Non-pigmented ciliary epithelial cell (primary cell): ENCODE measurements at regions not wholly inside any gene's neighbourhood (a gene's known extent, or its start where the extent isn't known, plus 50 kb on each side); places are given as distances from the start of the nearest gene placed in this dataset.
"Not testable (repeated sequence)": the region's sequence is repeated elsewhere in the genome, so short reads cannot be mapped to it uniquely, and the experiment has no call there.

ENCODE experiments used
- DNase-seq: peaks from one replicate; pipeline ENCODE4 v3.0.0-alpha.2; 2010; ENCODE audit warnings: low read depth

DNA sequence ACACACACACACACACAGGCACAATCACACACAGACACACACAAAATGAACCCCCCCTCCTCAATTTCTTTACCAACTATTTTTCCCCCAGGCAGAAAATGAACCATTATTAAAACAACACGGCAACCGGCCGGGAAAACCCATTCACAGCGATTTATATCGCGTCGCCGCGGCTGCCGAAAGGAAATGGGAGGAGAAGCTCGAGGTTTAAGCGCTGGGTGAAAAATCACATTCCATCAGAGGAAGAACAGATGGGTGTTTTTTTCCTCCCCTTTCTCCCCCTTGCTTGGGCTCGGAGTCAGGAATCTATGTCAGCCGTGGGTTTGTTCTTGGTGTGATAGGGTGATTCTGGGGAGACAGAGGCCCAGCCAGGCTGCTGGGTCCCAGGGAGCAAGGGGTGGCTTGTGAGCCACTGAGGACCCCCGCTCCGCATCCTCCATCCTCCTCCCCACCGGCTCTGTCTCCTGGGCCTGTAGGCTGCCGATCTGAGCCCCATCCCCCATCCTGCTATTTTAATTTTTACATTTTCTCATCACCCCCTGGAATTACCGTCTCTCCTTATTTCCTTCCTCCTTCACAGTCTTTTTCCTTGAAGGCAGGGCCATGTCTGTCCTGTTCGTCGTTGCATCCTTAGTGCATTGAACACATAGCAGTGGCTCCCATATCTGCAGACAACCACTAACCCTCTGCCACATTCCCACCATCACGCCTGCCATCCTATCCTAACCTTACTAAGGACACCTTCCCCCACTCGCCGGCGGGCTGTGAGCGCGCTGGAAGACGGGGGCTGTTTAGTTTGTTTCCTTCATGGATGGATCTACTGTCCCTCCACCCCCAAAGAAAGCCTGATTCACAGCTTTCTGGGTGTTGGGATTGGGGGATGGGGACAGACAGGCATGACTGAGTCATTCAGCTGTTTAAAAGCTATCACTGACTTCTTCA lies 137.7 kb downstream of the CRLF3 start:
- DNase-seq = not testable (repeated sequence)

GRCh38 chr17:30682280-30682679 lies 142.2 kb downstream of the CRLF3 start:
- not testable (repeated sequence) for DNase-seq

- not testable (repeated sequence) for DNase-seq
Measured at GRCh38 chr17:30680681-30681080, 143.8 kb downstream of the CRLF3 start.

DNA sequence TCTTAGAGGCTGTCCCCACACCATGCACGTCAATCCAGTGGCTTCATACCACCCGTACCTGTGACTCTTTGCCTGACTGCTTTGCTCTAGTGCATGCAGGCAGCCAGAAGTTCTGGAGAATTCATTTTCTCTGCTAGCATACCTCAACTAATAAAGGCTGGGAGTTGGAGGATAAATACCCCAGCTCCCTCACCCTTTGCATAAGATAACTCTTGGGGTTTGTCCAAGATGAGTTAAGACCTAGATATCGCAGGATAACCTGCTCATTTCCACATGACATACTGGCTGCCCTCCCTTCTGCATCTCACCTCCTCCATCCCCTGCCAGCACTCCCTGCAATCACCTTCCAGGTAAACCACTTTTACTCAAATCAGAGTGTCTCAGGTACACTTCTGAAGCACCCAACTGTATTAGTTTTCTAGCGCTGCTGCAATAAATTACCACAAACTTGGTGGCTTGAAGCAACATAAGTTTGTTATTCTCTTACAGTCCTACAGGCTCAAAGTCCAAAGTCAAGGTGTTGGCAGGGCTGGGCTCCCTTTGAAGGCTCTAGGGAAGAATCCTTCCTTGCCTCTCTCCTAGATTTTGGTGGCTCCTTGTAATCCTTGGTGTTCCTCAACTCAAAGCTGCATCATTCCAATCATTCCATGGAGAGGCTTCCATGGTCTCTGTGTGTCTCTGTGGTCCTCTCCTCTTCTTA lies 146.8 kb downstream of the CRLF3 start:
- no peak for DNase-seq

DNA sequence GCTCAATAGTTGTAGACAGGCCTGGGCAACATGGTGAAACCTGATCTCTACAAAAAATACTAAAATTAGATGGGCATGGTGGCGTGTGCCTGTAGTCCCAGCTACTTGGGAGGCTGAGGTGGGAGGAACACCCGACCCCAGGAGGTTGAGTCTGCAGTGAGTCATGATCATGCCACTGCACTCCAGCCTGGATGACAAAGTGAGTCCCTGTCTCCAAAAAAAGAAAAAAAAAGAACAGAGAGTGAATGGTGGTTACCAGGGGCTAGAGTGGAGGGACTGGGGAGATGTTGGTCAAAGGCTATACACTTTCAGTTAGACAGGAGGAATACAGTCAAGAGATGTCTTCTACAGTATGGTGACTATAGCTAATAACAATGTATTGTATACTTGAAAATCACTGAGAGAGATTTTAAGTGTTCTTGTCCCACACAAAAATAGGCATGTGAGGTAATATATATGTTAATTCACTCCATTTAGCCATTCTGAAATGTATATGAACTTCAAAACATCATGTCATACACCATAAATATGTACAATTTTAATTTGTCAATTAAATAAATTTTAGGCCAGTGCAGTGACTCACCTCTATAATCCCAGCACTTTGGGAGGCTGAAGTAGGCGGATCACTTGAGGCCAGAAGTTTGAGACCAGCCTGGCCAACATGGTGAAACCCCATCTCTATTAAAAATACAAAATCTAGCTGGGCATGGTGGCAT lies 148.6 kb downstream of the CRLF3 start:
- DNase-seq = not testable (repeated sequence)

DNA sequence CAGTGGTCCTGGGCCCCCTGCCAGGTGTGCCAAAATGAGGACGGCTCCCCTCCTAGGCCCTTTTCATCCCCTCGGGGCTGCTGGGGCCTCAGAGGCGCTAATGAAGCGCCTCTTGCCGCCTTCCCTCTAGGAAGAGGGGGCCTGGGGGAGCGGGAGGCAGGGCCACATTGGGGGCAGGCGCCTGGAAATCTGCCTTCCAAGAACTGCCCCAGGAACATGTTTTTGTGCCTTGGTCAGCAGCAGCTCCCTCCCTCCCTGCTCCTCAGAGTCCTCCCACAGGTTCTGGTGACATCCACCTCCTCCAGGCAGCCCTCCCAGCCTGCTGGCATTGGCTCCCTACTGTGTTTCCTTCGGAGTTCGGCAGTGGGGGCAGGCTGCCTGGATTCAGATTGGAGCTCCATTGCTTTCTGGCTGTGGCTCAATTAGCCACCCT lies 155.3 kb downstream of the CRLF3 start:
- DNase-seq = not testable (repeated sequence)

- DNase-seq = not testable (repeated sequence)
Measured at GRCh38 chr17:30668360-30669181, 155.9 kb downstream of the CRLF3 start.

DNA sequence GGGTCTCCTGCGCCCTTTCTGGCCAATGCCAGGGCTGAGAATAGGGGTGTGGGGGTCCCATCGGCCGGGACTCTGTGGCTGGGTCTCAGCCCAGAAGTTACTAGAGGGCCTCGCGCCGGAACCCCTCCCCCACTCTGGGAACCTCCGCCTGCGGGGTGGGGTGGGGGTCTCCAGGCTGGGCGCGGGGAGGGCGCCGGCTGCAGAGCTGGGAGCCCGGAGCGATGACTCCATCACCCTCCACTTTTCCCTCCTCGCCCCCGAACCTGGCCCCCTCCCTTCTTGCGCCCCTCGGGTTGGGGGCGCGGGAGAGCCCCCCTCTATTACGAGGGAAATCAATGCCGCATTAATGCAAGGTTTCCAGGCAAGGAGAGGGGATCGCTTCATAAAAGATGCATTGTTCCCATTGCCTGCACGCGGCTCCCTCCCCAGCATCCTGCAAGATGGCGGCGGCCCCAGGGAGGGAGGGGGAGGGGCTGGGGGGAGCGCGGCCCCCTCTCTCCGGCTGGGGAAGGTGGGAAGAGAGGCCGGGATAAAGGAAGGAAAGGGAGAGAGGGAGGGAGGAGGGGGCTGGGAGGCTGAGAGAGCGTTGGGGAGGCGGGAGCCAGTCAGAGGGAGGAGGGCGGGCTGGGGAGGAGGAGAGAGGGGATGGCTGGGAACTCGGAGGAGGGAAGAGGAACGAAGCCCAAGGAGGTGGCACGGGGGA lies 156.7 kb downstream of the CRLF3 start:
- peak; percentile 20 for DNase-seq

GRCh38 chr17:30666838-30667656 lies 157.4 kb downstream of the CRLF3 start:
- not testable (repeated sequence) for DNase-seq

DNA sequence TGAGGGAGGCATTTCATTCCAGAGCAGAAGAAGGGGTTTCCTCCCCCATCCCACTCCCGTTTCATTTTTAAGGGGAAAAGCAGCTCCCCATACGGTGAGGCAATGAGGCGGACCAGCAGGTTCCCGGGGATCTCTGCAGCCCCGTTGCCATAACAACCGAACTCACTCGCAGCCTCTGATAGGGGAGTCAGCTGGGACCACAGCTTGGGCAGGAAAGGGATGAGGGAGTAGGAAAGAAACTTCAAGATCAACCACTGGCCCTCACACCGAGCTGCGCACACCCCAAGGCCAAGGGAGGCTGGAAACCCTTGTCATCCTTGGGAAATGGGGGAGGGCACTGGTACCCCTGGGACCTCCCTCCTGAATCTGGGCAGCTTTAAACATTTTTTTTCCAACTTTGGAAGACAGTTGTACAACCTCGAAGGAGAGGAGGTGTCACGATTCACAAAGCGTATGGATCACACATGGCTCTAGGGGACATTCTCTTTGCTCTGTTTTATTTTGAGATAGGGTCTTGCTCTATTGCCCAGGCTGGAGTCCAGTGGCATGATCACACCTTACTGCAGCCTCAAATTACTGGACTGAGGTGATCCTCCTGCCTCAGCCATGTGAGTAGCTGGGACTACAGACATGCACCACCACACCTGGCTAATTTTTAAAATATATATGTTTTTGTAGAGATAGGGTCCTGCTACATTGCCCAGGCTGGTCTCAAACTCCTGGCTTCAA lies 160.6 kb downstream of the CRLF3 start:
- not testable (repeated sequence) for DNase-seq

- not testable (repeated sequence) for DNase-seq
Measured at GRCh38 chr17:30657148-30657547, 167.3 kb downstream of the CRLF3 start.

- not testable (repeated sequence) for DNase-seq
Measured at GRCh38 chr17:30653038-30653437, 171.5 kb downstream of the CRLF3 start.

DNA sequence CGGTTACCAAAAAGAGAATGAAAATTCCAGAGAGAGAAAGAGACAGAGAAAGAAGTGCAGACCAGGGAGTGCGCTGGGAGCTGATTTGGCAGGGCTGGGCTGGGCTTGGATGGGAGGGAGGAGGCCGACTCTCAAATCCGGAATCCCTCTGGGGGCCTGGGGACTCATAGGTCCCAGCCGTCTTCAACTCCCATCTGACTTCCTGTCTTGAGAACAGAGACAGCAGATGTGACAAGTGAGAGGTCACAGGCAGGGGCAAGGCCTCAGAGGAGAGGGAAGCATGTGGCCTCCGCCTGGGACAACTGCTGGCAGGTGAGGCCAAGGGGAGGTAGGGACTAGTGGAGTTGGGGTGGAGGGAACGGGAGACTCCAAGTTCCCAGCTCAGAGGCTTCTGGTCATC lies 172.9 kb downstream of the GOSR1 start:
- DNase-seq = not testable (repeated sequence)

DNA sequence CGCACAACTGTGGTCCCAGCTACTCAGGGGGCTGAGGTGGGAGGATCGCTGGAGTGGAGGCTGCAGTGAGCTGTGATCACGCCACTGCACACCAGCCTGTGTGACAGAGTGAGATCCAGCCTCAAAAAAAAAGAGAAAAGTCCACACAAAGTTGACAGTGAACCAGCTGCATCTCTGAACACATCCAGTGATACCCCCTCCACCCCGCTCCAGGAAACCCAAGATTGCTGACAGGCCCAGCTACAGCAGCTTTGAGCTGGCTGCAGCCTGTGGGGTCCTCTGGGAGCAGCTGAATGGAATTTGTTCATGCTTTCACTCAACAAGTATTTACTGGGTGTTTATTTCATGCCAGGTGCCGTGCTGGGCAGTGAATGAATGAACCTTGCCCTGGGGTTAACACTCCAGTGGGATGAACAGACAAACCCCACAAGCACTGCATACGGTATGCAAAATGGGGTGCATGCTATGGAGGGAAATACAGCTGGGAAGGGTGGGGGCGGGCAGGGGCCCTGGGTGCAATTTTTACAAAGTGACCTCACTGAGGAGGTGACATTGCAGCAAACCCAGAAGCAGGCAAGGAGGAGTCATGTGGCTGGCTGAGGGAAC lies 170.9 kb downstream of the GOSR1 start:
- not testable (repeated sequence) for DNase-seq

GRCh38 chr17:30645875-30646274 lies 168.7 kb downstream of the GOSR1 start:
- not testable (repeated sequence) for DNase-seq

GRCh38 chr17:30644713-30645112 lies 167.5 kb downstream of the GOSR1 start:
- DNase-seq = not testable (repeated sequence)

GRCh38 chr17:30644287-30644686 lies 167.1 kb downstream of the GOSR1 start:
- not testable (repeated sequence) for DNase-seq

DNA sequence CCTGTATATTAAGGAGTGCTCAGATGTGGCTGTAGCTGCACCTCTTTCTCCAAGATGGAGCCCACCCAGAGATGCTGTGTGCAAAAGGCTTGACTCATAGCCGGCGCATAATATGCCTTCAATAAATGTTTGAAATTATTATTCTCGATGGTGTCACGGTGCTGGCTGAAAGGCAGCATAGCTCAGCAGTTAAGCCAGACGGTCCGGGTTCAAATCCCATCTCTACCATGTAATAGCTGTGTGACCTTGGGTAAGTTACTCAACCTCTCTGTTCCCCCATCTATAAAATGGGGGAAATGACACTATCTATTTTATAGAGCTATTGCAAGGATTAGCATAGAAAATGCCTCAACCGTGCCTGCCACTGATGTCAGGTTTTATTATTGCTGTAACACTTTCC lies 164.2 kb downstream of the GOSR1 start:
- DNase-seq = not testable (repeated sequence)

- DNase-seq = not testable (repeated sequence)
Measured at GRCh38 chr17:30639391-30639790, 162.2 kb downstream of the GOSR1 start.
